ENCODE measurements at regions not wholly inside any gene's neighbourhood (a gene's known extent, or its start where the extent isn't known, plus 50 kb on each side); places are given as distances from the start of the nearest gene placed in this dataset.

- no peak for DNase-seq (ENCODE audit: low spot score)
Measured at GRCh38 chr2:16828828-16829160, 163.2 kb upstream of the CYRIA start.

GRCh38 chr2:16828044-16828827, 162.6 kb upstream of the CYRIA start:
- DNase-seq (ENCODE audit: low spot score): no peak

GRCh38 chr2:16824472-16824871, 158.8 kb upstream of the CYRIA start:
- DNase-seq (ENCODE audit: low spot score): no peak

GRCh38 chr2:16821692-16822091, 156.1 kb upstream of the CYRIA start:
- DNase-seq (ENCODE audit: low spot score): no peak

- DNase-seq (ENCODE audit: low spot score): no peak
Measured at GRCh38 chr2:16818203-16818556, 152.5 kb upstream of the CYRIA start.

- DNase-seq (ENCODE audit: low spot score): no peak
Measured at GRCh38 chr2:16817305-16818202, 151.9 kb upstream of the CYRIA start.

- DNase-seq (ENCODE audit: low spot score): no peak
Measured at GRCh38 chr2:16816522-16816921, 150.9 kb upstream of the CYRIA start.

GRCh38 chr2:16816016-16816415, 150.4 kb upstream of the CYRIA start:
- DNase-seq (ENCODE audit: low spot score): no peak

GRCh38 chr2:16813593-16813992, 148.0 kb upstream of the CYRIA start:
- no peak for DNase-seq (ENCODE audit: low spot score)

- DNase-seq (ENCODE audit: low spot score): no peak
Measured at GRCh38 chr2:16798472-16798871, 132.8 kb upstream of the CYRIA start.

GRCh38 chr2:16791496-16791895, 125.9 kb upstream of the CYRIA start:
- DNase-seq (ENCODE audit: low spot score): no peak

- DNase-seq (ENCODE audit: low spot score): no peak
Measured at GRCh38 chr2:16785149-16785548, 119.5 kb upstream of the CYRIA start.

GRCh38 chr2:16784652-16785051, 119.0 kb upstream of the CYRIA start:
- no peak for DNase-seq (ENCODE audit: low spot score)

- DNase-seq (ENCODE audit: low spot score): no peak
Measured at GRCh38 chr2:16777123-16777870, 111.7 kb upstream of the CYRIA start.

GRCh38 chr2:16775899-16776231, 110.2 kb upstream of the CYRIA start:
- no peak for DNase-seq (ENCODE audit: low spot score)

GRCh38 chr2:16774980-16775898, 109.6 kb upstream of the CYRIA start:
- no peak for DNase-seq (ENCODE audit: low spot score)

GRCh38 chr2:16774091-16774490, 108.5 kb upstream of the CYRIA start:
- no peak for DNase-seq (ENCODE audit: low spot score)

- DNase-seq (ENCODE audit: low spot score): no peak
Measured at GRCh38 chr2:16773080-16773713, 107.6 kb upstream of the CYRIA start.

- DNase-seq (ENCODE audit: low spot score): no peak
Measured at GRCh38 chr2:16767789-16768476, 102.3 kb upstream of the CYRIA start.

GRCh38 chr2:16765356-16765755, 99.7 kb upstream of the CYRIA start:
- no peak for DNase-seq (ENCODE audit: low spot score)

Data from mesenteric fat pad (tissue), 1 donor.